Parathyroid adenoma (tissue), 2 donors: ENCODE measurements at regions not wholly inside any gene's neighbourhood (a gene's known extent, or its start where the extent isn't known, plus 50 kb on each side); places are given as distances from the start of the nearest gene placed in this dataset.

Experiments
- H2AFZ ChIP-seq: fragments of 300-600 bp; sonication (generic); one replicate; pipeline ENCODE4 v1.7.0; 2017; ENCODE audit warnings: antibody characterized with exemption, mild to moderate bottlenecking
- H3K27ac ChIP-seq: fragments of 300-600 bp; sonication (generic); one replicate; pipeline ENCODE4 v1.7.0; 2017
- H3K27me3 ChIP-seq: fragments of 300-600 bp; sonication (generic); one replicate; pipeline ENCODE4 v1.7.0; 2017; ENCODE audit warnings: low read length; ENCODE audit not compliant: control insufficient read depth, insufficient read depth
- H3K36me3 ChIP-seq: fragments of 300-600 bp; sonication (generic); one replicate; pipeline ENCODE4 v1.7.0; 2017; ENCODE audit warnings: low read length; ENCODE audit not compliant: control insufficient read depth, insufficient read depth
- H3K4me1 ChIP-seq: fragments of 300-600 bp; sonication (generic); one replicate; pipeline ENCODE4 v1.7.0; 2017; ENCODE audit warnings: control low read depth
- H3K4me2 ChIP-seq: fragments of 300-600 bp; sonication (generic); one replicate; pipeline ENCODE4 v1.7.0; 2017; ENCODE audit warnings: low read length
- H3K4me3 ChIP-seq: fragments of 300-600 bp; sonication (generic); one replicate; pipeline ENCODE4 v1.7.0; 2017; ENCODE audit warnings: low read depth, low read length
- H3K79me2 ChIP-seq: fragments of 300-600 bp; sonication (generic); one replicate; pipeline ENCODE4 v1.7.0; 2017; ENCODE audit warnings: control low read depth
- H3K9ac ChIP-seq: fragments of 300-600 bp; sonication (generic); one replicate; pipeline ENCODE4 v1.7.0; 2017; ENCODE audit warnings: mild to moderate bottlenecking
- H3K9me3 ChIP-seq: fragments of 300-600 bp; sonication (generic); one replicate; pipeline ENCODE4 v1.7.0; 2017; ENCODE audit warnings: low read length; ENCODE audit not compliant: control insufficient read depth
- TF ChIP-seq, protein P1 (sequence below): fragments of 300-600 bp; sonication (generic); IDR thresholded peaks from one replicate; pipeline ENCODE4 v1.7.0; 2017; ENCODE audit warnings: antibody characterized with exemption, mild to moderate bottlenecking
- donor health status: primary hyperparathyroidism.

GRCh38 chr7:155138204-155138603, 68.1 kb downstream of the HTR5A start:
- no peak overlapping the region for H3K9ac ChIP-seq
- no peaks in the 10 kb centered on the region for H3K36me3 ChIP-seq
- no peak overlapping the region for H2AFZ ChIP-seq
- H3K9me3 ChIP-seq, result no peaks in the 10 kb centered on the region
- TF ChIP-seq, protein P1, sequence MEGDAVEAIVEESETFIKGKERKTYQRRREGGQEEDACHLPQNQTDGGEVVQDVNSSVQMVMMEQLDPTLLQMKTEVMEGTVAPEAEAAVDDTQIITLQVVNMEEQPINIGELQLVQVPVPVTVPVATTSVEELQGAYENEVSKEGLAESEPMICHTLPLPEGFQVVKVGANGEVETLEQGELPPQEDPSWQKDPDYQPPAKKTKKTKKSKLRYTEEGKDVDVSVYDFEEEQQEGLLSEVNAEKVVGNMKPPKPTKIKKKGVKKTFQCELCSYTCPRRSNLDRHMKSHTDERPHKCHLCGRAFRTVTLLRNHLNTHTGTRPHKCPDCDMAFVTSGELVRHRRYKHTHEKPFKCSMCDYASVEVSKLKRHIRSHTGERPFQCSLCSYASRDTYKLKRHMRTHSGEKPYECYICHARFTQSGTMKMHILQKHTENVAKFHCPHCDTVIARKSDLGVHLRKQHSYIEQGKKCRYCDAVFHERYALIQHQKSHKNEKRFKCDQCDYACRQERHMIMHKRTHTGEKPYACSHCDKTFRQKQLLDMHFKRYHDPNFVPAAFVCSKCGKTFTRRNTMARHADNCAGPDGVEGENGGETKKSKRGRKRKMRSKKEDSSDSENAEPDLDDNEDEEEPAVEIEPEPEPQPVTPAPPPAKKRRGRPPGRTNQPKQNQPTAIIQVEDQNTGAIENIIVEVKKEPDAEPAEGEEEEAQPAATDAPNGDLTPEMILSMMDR, result no peak
- no peaks in the 10 kb centered on the region for H3K79me2 ChIP-seq
- no peaks in the 10 kb centered on the region for H3K4me1 ChIP-seq
- no peaks in the 10 kb centered on the region for H3K27me3 ChIP-seq
- H3K4me3 ChIP-seq, result no peak overlapping the region
- H3K4me2 ChIP-seq, result no peak overlapping the region
- H3K27ac ChIP-seq, result no peak overlapping the region

- Histone ChIP-seq H3K27ac (no peak overlapping the region), H3K4me2 (no peak overlapping the region), H3K79me2 (no peaks in the 10 kb centered on the region), H3K4me1 (no peaks in the 10 kb centered on the region), H3K9ac (no peak overlapping the region), H3K9me3 (no peaks in the 10 kb centered on the region), H2AFZ (no peak overlapping the region), H3K4me3 (no peak overlapping the region), H3K27me3 (no peaks in the 10 kb centered on the region), H3K36me3 (no peaks in the 10 kb centered on the region)
- TF ChIP-seq, protein P1, result no peak
Measured at GRCh38 chr7:155141562-155141961, 71.4 kb downstream of the HTR5A start.

- TF ChIP-seq, protein P1, result no peak
- Histone ChIP-seq H3K9me3 (no peaks in the 10 kb centered on the region), H3K36me3 (no peaks in the 10 kb centered on the region)
Measured at GRCh38 chr7:155143381-155143780, 73.3 kb downstream of the HTR5A start.

DNA sequence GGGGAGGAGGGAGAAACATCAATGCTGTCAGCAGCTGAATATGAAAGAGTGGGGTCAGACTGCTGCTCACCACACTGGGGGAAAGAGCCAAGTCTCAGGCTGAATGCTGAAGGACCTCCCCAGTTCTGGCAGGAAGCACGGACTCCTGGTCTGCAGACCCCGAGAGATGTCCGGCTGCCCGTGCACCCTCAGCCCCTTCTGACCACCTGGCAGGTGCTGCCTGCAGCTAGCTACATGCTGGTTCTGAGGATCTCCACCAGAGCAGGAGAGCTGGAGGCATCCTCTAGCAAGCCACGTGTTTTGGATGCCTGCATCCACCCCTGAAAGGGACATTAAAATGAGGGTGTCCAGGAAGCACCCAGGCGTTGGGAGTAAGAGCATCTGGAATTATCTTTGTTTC, 74.2 kb downstream of the HTR5A start:
- no peak overlapping the region for H3K9ac ChIP-seq
- no peak overlapping the region for H2AFZ ChIP-seq
- no peaks in the 10 kb centered on the region for H3K27me3 ChIP-seq
- H3K9me3 ChIP-seq, result no peaks in the 10 kb centered on the region
- no peak overlapping the region for H3K27ac ChIP-seq
- TF ChIP-seq, protein P1, result no peak
- H3K4me1 ChIP-seq, result no peaks in the 10 kb centered on the region
- no peak overlapping the region for H3K4me3 ChIP-seq
- H3K79me2 ChIP-seq, result no peaks in the 10 kb centered on the region
- no peaks in the 10 kb centered on the region for H3K36me3 ChIP-seq
- no peak overlapping the region for H3K4me2 ChIP-seq

More at GRCh38 chr7:155143381-155143780, 73.3 kb downstream of the HTR5A start:
- Histone ChIP-seq H3K27ac (no peak overlapping the region), H3K4me1 (no peaks in the 10 kb centered on the region), H3K9ac (no peak overlapping the region), H3K79me2 (no peaks in the 10 kb centered on the region), H2AFZ (no peak overlapping the region), H3K27me3 (no peaks in the 10 kb centered on the region), H3K4me2 (no peak overlapping the region), H3K4me3 (no peak overlapping the region)

DNA sequence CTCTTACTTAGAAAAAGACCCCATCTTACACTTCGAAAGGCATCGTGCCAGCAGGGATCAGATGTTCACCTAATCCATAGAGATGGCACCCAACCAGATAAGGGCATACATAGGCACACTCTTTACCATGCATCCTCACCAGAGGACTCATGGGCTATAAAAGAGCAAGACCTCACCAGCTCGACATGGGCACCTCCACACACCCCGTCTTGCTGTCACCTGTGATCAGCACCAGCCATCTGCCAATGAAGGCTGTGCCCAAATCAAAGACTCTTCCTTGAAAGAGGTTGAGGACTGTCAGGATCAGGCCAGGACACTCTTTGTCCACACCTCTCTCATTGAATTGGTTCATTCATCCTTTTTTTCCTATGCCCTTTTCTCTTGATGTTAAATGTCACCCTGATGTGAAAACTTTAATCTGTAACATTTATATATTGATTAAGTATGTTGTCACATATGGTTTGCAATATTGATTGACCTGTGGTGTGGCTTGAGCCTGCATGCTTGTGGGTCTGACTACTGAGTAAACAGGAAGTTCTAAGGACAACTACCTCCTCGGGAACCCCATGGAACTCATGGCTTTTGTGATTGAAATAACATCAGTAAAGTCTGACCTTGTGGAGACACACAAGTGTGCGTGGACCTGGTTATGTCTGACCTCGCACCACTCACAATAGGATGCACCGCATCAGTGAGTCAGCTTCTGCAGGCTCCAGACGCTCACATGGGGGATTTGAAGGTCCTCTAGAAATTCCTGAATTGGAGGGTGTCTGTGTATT, 75.5 kb downstream of the HTR5A start:
- Histone ChIP-seq H3K4me1 (no peaks in the 10 kb centered on the region), H3K27ac (no peak overlapping the region), H3K4me2 (no peak overlapping the region), H3K9me3 (no peaks in the 10 kb centered on the region), H2AFZ (no peak overlapping the region), H3K9ac (no peak overlapping the region), H3K4me3 (no peak overlapping the region), H3K27me3 (no peaks in the 10 kb centered on the region), H3K36me3 (no peaks in the 10 kb centered on the region), H3K79me2 (no peaks in the 10 kb centered on the region)
- TF ChIP-seq, protein P1, result no peak
